ENCODE measurements at regions not wholly inside any gene's neighbourhood (a gene's known extent, or its start where the extent isn't known, plus 50 kb on each side); places are given as distances from the start of the nearest gene placed in this dataset.

GRCh38 chr4:31272331-31273061 is 552.3 kb downstream of the PCDH7 start:
- Histone ChIP-seq H2BK120ac (replicated peaks; ENCODE audit: low read depth, low read length) (no peak overlapping the region), H3K4me3 (ENCODE audit: extremely low read depth in 1 of 4, insufficient read depth in 2 of 4, low read depth in 3 of 4, low read length in 4 of 4) (no peak overlapping the region), H4K5ac (ENCODE audit: insufficient read length, low read depth, low read length) (no peak overlapping the region), H3K9me3 (ENCODE audit: insufficient read depth in 2 of 2, low read depth in 1 of 2, low read length in 1 of 2) (no peaks in the 10 kb centered on the region), H3K79me1 (ENCODE audit: low read depth, low read length) (no peaks in the 10 kb centered on the region), H3K27me3 (replicated peaks in 1 of 4; ENCODE audit: control insufficient read depth in 3 of 4, extremely low read depth in 1 of 4, insufficient read depth in 3 of 4, low read length in 3 of 4) (no peaks in the 10 kb centered on the region), H4K91ac (replicated peaks; ENCODE audit: insufficient read length, low read length) (no peak overlapping the region), H3K9ac (replicated peaks in 1 of 4; ENCODE audit: extremely low read depth in 1 of 4, low read depth in 3 of 4, low read length in 3 of 4) (no peak overlapping the region), H4K8ac (ENCODE audit: extremely low read depth, insufficient read depth, low read length) (no peak overlapping the region), H3K4ac (replicated peaks; ENCODE audit: insufficient read length, low read depth, low read length) (no peak overlapping the region), H4K20me1 (replicated peaks in 1 of 2; ENCODE audit: control insufficient read depth in 1 of 2, insufficient read depth in 2 of 2, low read length in 2 of 2) (no peaks in the 10 kb centered on the region), H2BK15ac (ENCODE audit: low read length) (no peak overlapping the region), H2BK12ac (ENCODE audit: low read depth, low read length) (no peak overlapping the region), H3K36me3 (ENCODE audit: control insufficient read depth in 2 of 4, insufficient read depth in 4 of 4, low read length in 3 of 4) (no peaks in the 10 kb centered on the region), H2BK5ac (ENCODE audit: low read depth, low read length) (no peak overlapping the region), H3K23ac (ENCODE audit: insufficient read length) (no peak overlapping the region), H3K4me2 (ENCODE audit: insufficient read depth in 1 of 2, low read depth in 2 of 2, low read length in 2 of 2) (no peak overlapping the region), H3K4me1 (replicated peaks in 1 of 4; ENCODE audit: control insufficient read depth in 3 of 4, insufficient read depth in 4 of 4, low read length in 3 of 4) (no peaks in the 10 kb centered on the region), H3K18ac (ENCODE audit: extremely low read depth, low read length) (no peak overlapping the region), H3K14ac (ENCODE audit: insufficient read length) (no peak overlapping the region), H3K79me2 (ENCODE audit: control insufficient read depth in 1 of 2, insufficient read depth in 2 of 2, low read length in 2 of 2) (no peaks in the 10 kb centered on the region), H2AFZ (ENCODE audit: low read length) (no peak overlapping the region), H2AK5ac (ENCODE audit: low read depth, low read length) (no peak overlapping the region), H3K23me2 (ENCODE audit: low read depth, low read length) (no peaks in the 10 kb centered on the region), H3K56ac (replicated peaks; ENCODE audit: insufficient read length, low read depth, low read length) (no peak overlapping the region), H3K27ac (ENCODE audit: low read depth, low read length) (no peak overlapping the region), H2BK20ac (ENCODE audit: low read length) (no peak overlapping the region)
- 87% methylated on average over 6 of the region's 6 CpGs; no CpG with 5 or more reads in 1 of the 2 experiments for WGBS, 2 experiments (ENCODE audit: extremely low coverage in 1 of 2, insufficient coverage in 1 of 2, insufficient read length in 1 of 2, insufficient replicate concordance in 2 of 2, low coverage in 1 of 2, low lambda C conversion rate in 2 of 2, missing lambda C conversion rate in 1 of 2)
- ChIA-PET POLR2A (ENCODE audit: partially characterized antibody) (no interaction called here), CTCF (ENCODE audit: partially characterized antibody) (no interaction called here)
- no peak for TF ChIP-seq EP300 (IDR thresholded peaks at IDR 0.05; ENCODE audit: borderline replicate concordance in 1 of 2, low read depth in 2 of 2, low read length in 2 of 2)
- no peak for FAIRE-seq
- DNase-seq (ENCODE audit: low read depth in 1 of 2, low spot score in 2 of 2): no peak
